ENCODE measurements at regions not wholly inside any gene's neighbourhood (a gene's known extent, or its start where the extent isn't known, plus 50 kb on each side); places are given as distances from the start of the nearest gene placed in this dataset.
"Not testable (repeated sequence)": the region's sequence is repeated elsewhere in the genome, so short reads cannot be mapped to it uniquely, and the experiment has no call there.

GRCh38 chr4:177532358-177532757 lies 90.1 kb upstream of the AGA start:
- no peak overlapping the region for H2AFZ ChIP-seq (ENCODE audit: low read depth, low read length)
- no peaks in the 10 kb centered on the region for H3K9me3 ChIP-seq (ENCODE audit: control insufficient read depth, low read length)
- no peak overlapping the region for H2AK5ac ChIP-seq (ENCODE audit: low read length, severe bottlenecking)
- H3K4ac ChIP-seq (ENCODE audit: low read depth in 1 of 2, low read length in 2 of 2): no peak overlapping the region
- no peak overlapping the region for H3K9ac ChIP-seq (ENCODE audit: low read length)
- H2BK12ac ChIP-seq (ENCODE audit: low read length in 2 of 2): no peak overlapping the region
- no peaks in the 10 kb centered on the region for H3K79me1 ChIP-seq (replicated peaks; ENCODE audit: low read length, poor library complexity, severe bottlenecking)
- no peak for DNase-seq
- H3K14ac ChIP-seq (ENCODE audit: low read length in 2 of 2): no peak overlapping the region
- H3K4me2 ChIP-seq (ENCODE audit: low read length, poor library complexity, severe bottlenecking): no peak overlapping the region
- H3K18ac ChIP-seq (ENCODE audit: low read depth in 1 of 2, low read length in 2 of 2): no peak overlapping the region
- H3K27me3 ChIP-seq (ENCODE audit: control insufficient read depth in 1 of 2, insufficient read depth in 1 of 2, low read length in 2 of 2): no peaks in the 10 kb centered on the region
- no peaks in the 10 kb centered on the region for H3K36me3 ChIP-seq (ENCODE audit: control insufficient read depth in 1 of 2, insufficient read depth in 2 of 2, low read depth in 1 of 2, low read length in 2 of 2)
- H2BK120ac ChIP-seq (ENCODE audit: low read depth, low read length): no peak overlapping the region
- H3K4me3 ChIP-seq (ENCODE audit: insufficient read depth in 1 of 2, low read depth in 1 of 2, low read length in 2 of 2): no peak overlapping the region
- H3K27ac ChIP-seq (ENCODE audit: low read length, poor library complexity, severe bottlenecking): no peak overlapping the region
- H2BK15ac ChIP-seq (ENCODE audit: low read depth, poor library complexity, severe bottlenecking): no peak overlapping the region
- no peak overlapping the region for H3K23ac ChIP-seq (ENCODE audit: low read length in 2 of 2)
- no peaks in the 10 kb centered on the region for H3K4me1 ChIP-seq (ENCODE audit: control insufficient read depth, insufficient read depth, low read depth, low read length)
- H2BK5ac ChIP-seq (ENCODE audit: low read depth, low read length, poor library complexity, severe bottlenecking): no peak overlapping the region
- WGBS: no CpG with 5 or more reads among the region's 2 CpGs
- H4K91ac ChIP-seq (ENCODE audit: low read length): no peak overlapping the region
- H4K8ac ChIP-seq (ENCODE audit: low read length): no peak overlapping the region

GRCh38 chr4:177534841-177535240 lies 92.6 kb upstream of the AGA start:
- not testable (repeated sequence) for H3K9ac ChIP-seq (ENCODE audit: low read length); H3K4me1 ChIP-seq (ENCODE audit: control insufficient read depth, insufficient read depth, low read depth, low read length); H3K14ac ChIP-seq (ENCODE audit: low read length in 2 of 2); H2AK5ac ChIP-seq (ENCODE audit: low read length, severe bottlenecking); H3K27me3 ChIP-seq (ENCODE audit: control insufficient read depth in 1 of 2, insufficient read depth in 1 of 2, low read length in 2 of 2); H3K18ac ChIP-seq (ENCODE audit: low read depth in 1 of 2, low read length in 2 of 2); H3K36me3 ChIP-seq (ENCODE audit: control insufficient read depth in 1 of 2, insufficient read depth in 2 of 2, low read depth in 1 of 2, low read length in 2 of 2); H3K4me2 ChIP-seq (ENCODE audit: low read length, poor library complexity, severe bottlenecking); H2AFZ ChIP-seq (ENCODE audit: low read depth, low read length); H3K79me1 ChIP-seq (replicated peaks; ENCODE audit: low read length, poor library complexity, severe bottlenecking); H2BK120ac ChIP-seq (ENCODE audit: low read depth, low read length); H3K4me3 ChIP-seq (ENCODE audit: insufficient read depth in 1 of 2, low read depth in 1 of 2, low read length in 2 of 2); H4K8ac ChIP-seq (ENCODE audit: low read length); H3K27ac ChIP-seq (ENCODE audit: low read length, poor library complexity, severe bottlenecking); H4K91ac ChIP-seq (ENCODE audit: low read length); H2BK12ac ChIP-seq (ENCODE audit: low read length in 2 of 2); H3K23ac ChIP-seq (ENCODE audit: low read length in 2 of 2); H2BK15ac ChIP-seq (ENCODE audit: low read depth, poor library complexity, severe bottlenecking); H2BK5ac ChIP-seq (ENCODE audit: low read depth, low read length, poor library complexity, severe bottlenecking); H3K4ac ChIP-seq (ENCODE audit: low read depth in 1 of 2, low read length in 2 of 2); H3K9me3 ChIP-seq (ENCODE audit: control insufficient read depth, low read length)
- peak; percentile 41 for DNase-seq
- 69% methylated on average over 2 of the region's 3 CpGs for WGBS

GRCh38 chr4:177546745-177547144 lies 104.5 kb upstream of the AGA start:
- Histone ChIP-seq H2BK5ac (ENCODE audit: low read depth, low read length, poor library complexity, severe bottlenecking) (no peak overlapping the region), H3K9ac (ENCODE audit: low read length) (no peak overlapping the region), H3K9me3 (ENCODE audit: control insufficient read depth, low read length) (no peaks in the 10 kb centered on the region), H2BK15ac (ENCODE audit: low read depth, poor library complexity, severe bottlenecking) (no peak overlapping the region), H4K91ac (ENCODE audit: low read length) (no peak overlapping the region), H3K18ac (ENCODE audit: low read depth in 1 of 2, low read length in 2 of 2) (no peak overlapping the region), H3K27ac (ENCODE audit: low read length, poor library complexity, severe bottlenecking) (no peak overlapping the region), H3K36me3 (ENCODE audit: control insufficient read depth in 1 of 2, insufficient read depth in 2 of 2, low read depth in 1 of 2, low read length in 2 of 2) (no peaks in the 10 kb centered on the region), H3K27me3 (ENCODE audit: control insufficient read depth in 1 of 2, insufficient read depth in 1 of 2, low read length in 2 of 2) (no peaks in the 10 kb centered on the region), H3K4me2 (ENCODE audit: low read length, poor library complexity, severe bottlenecking) (no peak overlapping the region), H2BK120ac (ENCODE audit: low read depth, low read length) (no peak overlapping the region), H3K4ac (ENCODE audit: low read depth in 1 of 2, low read length in 2 of 2) (no peak overlapping the region), H2AFZ (ENCODE audit: low read depth, low read length) (no peak overlapping the region), H3K14ac (ENCODE audit: low read length in 2 of 2) (no peak overlapping the region), H3K23ac (ENCODE audit: low read length in 2 of 2) (no peak overlapping the region), H2AK5ac (ENCODE audit: low read length, severe bottlenecking) (no peak overlapping the region), H3K4me1 (ENCODE audit: control insufficient read depth, insufficient read depth, low read depth, low read length) (no peaks in the 10 kb centered on the region), H3K4me3 (ENCODE audit: insufficient read depth in 1 of 2, low read depth in 1 of 2, low read length in 2 of 2) (no peak overlapping the region), H4K8ac (ENCODE audit: low read length) (no peak overlapping the region), H2BK12ac (ENCODE audit: low read length in 2 of 2) (no peak overlapping the region), H3K79me1 (replicated peaks; ENCODE audit: low read length, poor library complexity, severe bottlenecking) (no peaks in the 10 kb centered on the region)
- no peak for DNase-seq

GRCh38 chr4:177547985-177548384 lies 105.7 kb upstream of the AGA start:
- Histone ChIP-seq H2BK12ac (ENCODE audit: low read length in 2 of 2) (no peak overlapping the region), H3K4ac (ENCODE audit: low read depth in 1 of 2, low read length in 2 of 2) (no peak overlapping the region), H3K14ac (ENCODE audit: low read length in 2 of 2) (no peak overlapping the region), H2BK15ac (ENCODE audit: low read depth, poor library complexity, severe bottlenecking) (no peak overlapping the region), H3K79me1 (replicated peaks; ENCODE audit: low read length, poor library complexity, severe bottlenecking) (no peaks in the 10 kb centered on the region), H3K4me1 (ENCODE audit: control insufficient read depth, insufficient read depth, low read depth, low read length) (no peaks in the 10 kb centered on the region), H3K23ac (ENCODE audit: low read length in 2 of 2) (no peak overlapping the region), H3K9ac (ENCODE audit: low read length) (no peak overlapping the region), H3K4me3 (ENCODE audit: insufficient read depth in 1 of 2, low read depth in 1 of 2, low read length in 2 of 2) (no peak overlapping the region), H4K91ac (ENCODE audit: low read length) (no peak overlapping the region), H3K18ac (ENCODE audit: low read depth in 1 of 2, low read length in 2 of 2) (no peak overlapping the region), H2BK120ac (ENCODE audit: low read depth, low read length) (no peak overlapping the region), H3K9me3 (ENCODE audit: control insufficient read depth, low read length) (no peaks in the 10 kb centered on the region), H2AFZ (ENCODE audit: low read depth, low read length) (no peak overlapping the region), H3K27ac (ENCODE audit: low read length, poor library complexity, severe bottlenecking) (no peak overlapping the region), H3K36me3 (ENCODE audit: control insufficient read depth in 1 of 2, insufficient read depth in 2 of 2, low read depth in 1 of 2, low read length in 2 of 2) (no peaks in the 10 kb centered on the region), H3K4me2 (ENCODE audit: low read length, poor library complexity, severe bottlenecking) (no peak overlapping the region), H4K8ac (ENCODE audit: low read length) (no peak overlapping the region), H2BK5ac (ENCODE audit: low read depth, low read length, poor library complexity, severe bottlenecking) (no peak overlapping the region), H2AK5ac (ENCODE audit: low read length, severe bottlenecking) (no peak overlapping the region), H3K27me3 (ENCODE audit: control insufficient read depth in 1 of 2, insufficient read depth in 1 of 2, low read length in 2 of 2) (no peaks in the 10 kb centered on the region)
- no peak for DNase-seq
- no CpG with 5 or more reads among the region's 1 CpG for WGBS

Measured in mesenchymal stem cell (in vitro differentiated cells and primary cell).